ENCODE measurements at regions not wholly inside any gene's neighbourhood (a gene's known extent, or its start where the extent isn't known, plus 50 kb on each side); places are given as distances from the start of the nearest gene placed in this dataset.

GRCh38 chr14:104238424-104239184 is 100.2 kb downstream of the KIF26A start:
- TF ChIP-seq CTCF (IDR thresholded peaks at IDR 0.05): no peak
- H3K36me3 ChIP-seq: no peaks in the 10 kb centered on the region
- H3K9me3 ChIP-seq: peaks cover 0 to 49% (median 14%) of the 10 kb centered on the region in 3 donors
- no peaks in the 10 kb centered on the region for H3K4me1 ChIP-seq
- H3K27ac ChIP-seq: no peak overlapping the region
- peak; percentile 5 to 46 for DNase-seq
- peaks cover 0 to 27% of the 10 kb centered on the region in 2 donors for H3K27me3 ChIP-seq
- no peak overlapping the region for H3K4me3 ChIP-seq
- intact Hi-C loops (cut with DNase I; ENCODE audit: low total_unique reads): no loop called here

- intact Hi-C loops (cut with DNase I; ENCODE audit: low total_unique reads): no loop called here
- H3K4me1 ChIP-seq: no peaks in the 10 kb centered on the region
- peak; percentile 5 to 43 for DNase-seq
- no peak overlapping the region for H3K4me3 ChIP-seq
- peaks cover 0 to 50% (median 17%) of the 10 kb centered on the region in 3 donors for H3K9me3 ChIP-seq
- no peak overlapping the region for H3K27ac ChIP-seq
- H3K27me3 ChIP-seq: peaks cover 0 to 29% of the 10 kb centered on the region in 2 donors
- TF ChIP-seq CTCF (IDR thresholded peaks at IDR 0.05): no peak
- no peaks in the 10 kb centered on the region for H3K36me3 ChIP-seq
Observed at GRCh38 chr14:104239185-104239775, 100.9 kb downstream of the KIF26A start.

GRCh38 chr14:104239861-104240301 is 101.5 kb downstream of the KIF26A start:
- Histone ChIP-seq H3K27ac (no peak overlapping the region), H3K4me3 (no peak overlapping the region), H3K36me3 (no peaks in the 10 kb centered on the region), H3K9me3 (peaks cover 0 to 53% (median 23%) of the 10 kb centered on the region in 3 donors), H3K4me1 (no peaks in the 10 kb centered on the region), H3K27me3 (peaks cover 0 to 35% of the 10 kb centered on the region in 2 donors)
- TF ChIP-seq CTCF (IDR thresholded peaks at IDR 0.05): no peak
- peak in 1 of 2 donors; percentile 3 for DNase-seq
- intact Hi-C loops (cut with DNase I; ENCODE audit: low total_unique reads): no loop called here

GRCh38 chr14:104240434-104241157 is 102.2 kb downstream of the KIF26A start:
- Histone ChIP-seq H3K36me3 (no peaks in the 10 kb centered on the region), H3K27me3 (peaks cover 0 to 42% of the 10 kb centered on the region in 2 donors), H3K4me1 (no peaks in the 10 kb centered on the region), H3K9me3 (peaks cover 0 to 58% (median 30%) of the 10 kb centered on the region in 3 donors), H3K27ac (no peak overlapping the region), H3K4me3 (no peak overlapping the region)
- peak; percentile 14 to 54 for DNase-seq
- no peak for TF ChIP-seq CTCF (IDR thresholded peaks at IDR 0.05)
- intact Hi-C loops (cut with DNase I; ENCODE audit: low total_unique reads): no loop called here

- Histone ChIP-seq H3K27me3 (peaks cover 0 to 40% of the 10 kb centered on the region in 2 donors), H3K4me1 (no peaks in the 10 kb centered on the region), H3K36me3 (no peaks in the 10 kb centered on the region), H3K27ac (no peak overlapping the region), H3K9me3 (peaks cover 0 to 44% (median 27%) of the 10 kb centered on the region in 3 donors), H3K4me3 (no peak overlapping the region)
- TF ChIP-seq CTCF (IDR thresholded peaks at IDR 0.05): no peak
- intact Hi-C loops (cut with DNase I; ENCODE audit: low total_unique reads): no loop called here
- no peak for DNase-seq
Observed at GRCh38 chr14:104243200-104243599, 104.8 kb downstream of the KIF26A start.

Data from tibial artery (tissue), 4 donors.